ENCODE measurements at regions not wholly inside any gene's neighbourhood (a gene's known extent, or its start where the extent isn't known, plus 50 kb on each side); places are given as distances from the start of the nearest gene placed in this dataset.

DNA sequence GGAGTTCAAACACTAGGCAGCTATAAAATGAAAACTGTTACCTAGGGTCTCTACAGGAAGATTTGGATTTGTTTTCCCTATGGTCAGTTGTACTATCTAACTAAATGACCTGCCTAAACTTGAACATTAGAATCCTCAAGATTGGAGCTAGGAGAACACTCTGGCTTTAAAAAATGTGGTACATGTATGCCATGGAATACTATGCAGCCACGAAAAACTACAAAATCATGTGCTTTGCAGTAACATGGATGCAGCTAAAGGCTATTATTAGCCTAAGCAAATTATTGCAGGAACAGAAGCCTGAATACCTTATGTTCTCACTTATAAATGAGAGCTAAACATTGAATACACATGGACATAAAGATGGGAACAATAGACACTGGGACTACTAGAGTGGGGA lies 87.1 kb upstream of the MAGI2 start:
- DNase-seq (ENCODE audit: low read depth), result no peak
- TF ChIP-seq, protein P1, sequence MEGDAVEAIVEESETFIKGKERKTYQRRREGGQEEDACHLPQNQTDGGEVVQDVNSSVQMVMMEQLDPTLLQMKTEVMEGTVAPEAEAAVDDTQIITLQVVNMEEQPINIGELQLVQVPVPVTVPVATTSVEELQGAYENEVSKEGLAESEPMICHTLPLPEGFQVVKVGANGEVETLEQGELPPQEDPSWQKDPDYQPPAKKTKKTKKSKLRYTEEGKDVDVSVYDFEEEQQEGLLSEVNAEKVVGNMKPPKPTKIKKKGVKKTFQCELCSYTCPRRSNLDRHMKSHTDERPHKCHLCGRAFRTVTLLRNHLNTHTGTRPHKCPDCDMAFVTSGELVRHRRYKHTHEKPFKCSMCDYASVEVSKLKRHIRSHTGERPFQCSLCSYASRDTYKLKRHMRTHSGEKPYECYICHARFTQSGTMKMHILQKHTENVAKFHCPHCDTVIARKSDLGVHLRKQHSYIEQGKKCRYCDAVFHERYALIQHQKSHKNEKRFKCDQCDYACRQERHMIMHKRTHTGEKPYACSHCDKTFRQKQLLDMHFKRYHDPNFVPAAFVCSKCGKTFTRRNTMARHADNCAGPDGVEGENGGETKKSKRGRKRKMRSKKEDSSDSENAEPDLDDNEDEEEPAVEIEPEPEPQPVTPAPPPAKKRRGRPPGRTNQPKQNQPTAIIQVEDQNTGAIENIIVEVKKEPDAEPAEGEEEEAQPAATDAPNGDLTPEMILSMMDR (IDR thresholded peaks at IDR 0.05; ENCODE audit: insufficient read depth, low read depth, low read length, missing control alignments), result no peak
- H3K4me3 ChIP-seq (ENCODE audit: low read depth, low read length), result no peak overlapping the region

DNA sequence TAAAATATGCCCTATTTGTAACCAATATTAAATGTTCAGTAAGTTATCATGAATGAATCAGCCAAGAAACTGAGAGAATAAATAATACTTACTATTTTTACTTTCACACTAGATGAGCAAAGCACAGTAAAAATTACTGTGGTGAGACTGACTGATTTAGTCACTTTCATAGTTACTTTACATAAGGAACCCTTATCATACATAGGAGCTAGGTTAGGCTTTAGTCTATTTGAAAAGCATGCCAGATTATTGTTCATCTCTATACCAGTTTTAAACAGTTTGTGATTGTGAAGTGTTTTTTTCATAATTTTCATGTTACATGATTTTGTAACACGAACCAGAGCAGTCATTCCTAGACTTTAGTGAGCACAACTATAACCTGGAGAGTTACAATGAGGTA lies 80.7 kb upstream of the MAGI2 start:
- TF ChIP-seq, protein P1 (IDR thresholded peaks at IDR 0.05; ENCODE audit: insufficient read depth, low read depth, low read length, missing control alignments), result no peak
- no peak for DNase-seq (ENCODE audit: low read depth)
- no peak overlapping the region for H3K4me3 ChIP-seq (ENCODE audit: low read depth, low read length)

DNA sequence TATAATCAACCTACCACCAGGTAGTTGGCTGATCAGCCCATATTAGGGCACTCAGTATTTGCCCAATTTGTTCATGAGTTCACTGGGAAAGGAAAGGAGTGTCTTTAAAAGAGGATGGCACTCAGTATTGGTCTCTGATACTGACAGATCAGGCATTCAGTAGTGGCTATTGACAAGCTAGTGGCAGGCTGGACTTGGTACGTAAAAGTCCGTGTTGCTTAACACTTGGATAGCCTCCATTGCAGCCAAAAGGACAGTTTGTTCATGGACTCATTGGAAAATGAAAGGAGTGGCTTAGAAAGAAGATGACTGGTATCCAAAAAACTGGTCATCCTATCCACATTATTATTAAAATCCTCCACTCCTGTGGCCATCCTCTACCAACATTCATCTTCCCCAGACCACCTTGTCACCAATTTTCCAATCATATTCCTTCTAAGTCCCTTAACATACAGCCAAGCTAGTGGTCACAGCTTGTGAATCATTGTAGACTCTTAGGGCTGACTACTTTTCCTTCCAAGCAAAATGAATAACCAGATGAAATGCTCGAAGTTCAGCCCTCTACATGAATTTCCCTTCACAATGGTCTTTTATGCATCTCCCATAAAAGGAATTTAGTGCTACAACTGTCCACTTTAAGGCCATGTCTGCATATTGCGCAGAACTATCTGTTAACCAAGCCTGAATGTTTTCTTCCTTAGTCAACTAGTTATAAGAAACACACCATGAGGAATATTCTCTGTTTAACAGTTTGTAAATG lies 78.6 kb upstream of the MAGI2 start:
- no peak overlapping the region for H3K4me3 ChIP-seq (ENCODE audit: low read depth, low read length)
- TF ChIP-seq, protein P1 (IDR thresholded peaks at IDR 0.05; ENCODE audit: insufficient read depth, low read depth, low read length, missing control alignments), result no peak
- no peak for DNase-seq (ENCODE audit: low read depth)

DNA sequence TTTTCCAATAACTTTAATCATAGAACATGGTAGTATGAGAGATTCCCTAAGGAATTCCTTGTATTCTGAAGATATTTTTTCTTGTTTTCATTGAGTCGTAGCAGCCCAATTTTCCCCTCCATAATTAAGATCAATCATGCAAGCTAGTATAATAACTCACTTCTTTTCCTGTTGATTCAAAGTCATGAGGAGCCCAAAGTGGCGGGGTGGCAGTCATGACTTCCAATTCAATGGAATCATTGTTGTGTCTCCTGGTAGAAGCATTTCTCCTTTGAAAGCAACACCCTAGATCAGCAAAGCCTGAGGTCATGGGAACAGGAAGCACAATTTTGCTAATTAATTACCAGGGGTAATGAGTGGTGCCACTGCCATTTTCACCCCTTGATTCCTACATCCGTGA lies 77.6 kb upstream of the MAGI2 start:
- TF ChIP-seq, protein P1 (IDR thresholded peaks at IDR 0.05; ENCODE audit: insufficient read depth, low read depth, low read length, missing control alignments), result no peak
- no peak for DNase-seq (ENCODE audit: low read depth)
- no peak overlapping the region for H3K4me3 ChIP-seq (ENCODE audit: low read depth, low read length)

DNA sequence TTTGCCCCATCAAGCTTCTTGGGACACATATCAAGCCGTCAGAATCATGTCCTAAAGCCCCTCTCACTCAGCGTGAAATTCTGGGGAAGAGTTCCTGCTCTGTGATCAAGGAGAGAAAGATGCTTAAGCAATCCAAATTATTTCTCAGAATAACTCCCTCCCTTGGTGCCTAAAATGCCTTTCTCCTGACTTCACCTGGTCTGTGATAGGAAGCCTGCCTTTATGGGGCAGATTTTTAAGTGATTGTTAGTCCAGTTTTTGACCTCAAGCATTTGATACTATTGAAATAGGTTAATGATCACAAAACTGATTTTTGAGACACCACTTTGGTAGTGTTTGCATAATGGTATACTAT lies 76.4 kb upstream of the MAGI2 start:
- TF ChIP-seq, protein P1 (IDR thresholded peaks at IDR 0.05; ENCODE audit: insufficient read depth, low read depth, low read length, missing control alignments), result no peak
- DNase-seq (ENCODE audit: low read depth), result no peak
- no peak overlapping the region for H3K4me3 ChIP-seq (ENCODE audit: low read depth, low read length)

DNA sequence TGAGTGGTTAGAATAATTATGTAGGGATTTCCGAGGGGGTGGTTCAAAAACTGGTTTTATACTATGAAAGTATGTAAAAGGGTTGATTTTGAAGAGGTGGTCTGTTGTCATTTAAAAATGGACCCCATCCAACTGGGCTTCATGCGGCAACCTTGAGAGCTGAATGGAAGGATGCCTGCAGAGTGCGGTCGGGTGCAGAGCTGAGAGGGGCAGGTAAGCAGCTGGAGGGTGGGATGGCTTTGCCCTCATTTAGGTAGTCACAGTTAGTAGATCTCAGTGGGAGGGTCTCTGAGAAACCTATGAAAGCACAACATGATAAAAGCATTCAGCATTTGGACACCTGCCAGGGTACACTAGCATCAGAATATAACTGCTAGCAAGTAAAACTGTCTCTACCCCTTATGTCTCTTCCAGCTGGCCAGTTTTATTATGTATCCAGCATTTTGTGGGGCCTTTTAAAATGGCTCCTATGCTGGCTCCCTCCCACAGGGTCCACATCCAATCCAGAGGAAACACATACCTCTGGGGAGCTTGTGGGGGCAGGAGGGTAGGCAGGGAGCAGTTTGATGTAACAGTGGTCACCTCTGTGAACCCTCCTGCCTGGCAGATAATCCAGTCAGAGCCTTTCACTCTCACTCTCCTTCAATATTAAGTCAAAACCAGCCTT lies 75.9 kb upstream of the MAGI2 start:
- TF ChIP-seq, protein P1 (IDR thresholded peaks at IDR 0.05; ENCODE audit: insufficient read depth, low read depth, low read length, missing control alignments), result no peak
- DNase-seq (ENCODE audit: low read depth), result no peak
- H3K4me3 ChIP-seq (ENCODE audit: low read depth, low read length), result no peak overlapping the region

All from GM12865 (cell line).